ENCODE measurements at regions not wholly inside any gene's neighbourhood (a gene's known extent, or its start where the extent isn't known, plus 50 kb on each side); places are given as distances from the start of the nearest gene placed in this dataset.

GRCh38 chr6:44543664-44544063, 156.2 kb downstream of the CDC5L start:
- no peak for TF ChIP-seq CTCF (IDR thresholded peaks at IDR 0.05)
- no peak for TF ChIP-seq POLR2A (IDR thresholded peaks at IDR 0.05)
